ENCODE measurements at regions not wholly inside any gene's neighbourhood (a gene's known extent, or its start where the extent isn't known, plus 50 kb on each side); places are given as distances from the start of the nearest gene placed in this dataset.
"Not testable (repeated sequence)": the region's sequence is repeated elsewhere in the genome, so short reads cannot be mapped to it uniquely, and the experiment has no call there.

DNA sequence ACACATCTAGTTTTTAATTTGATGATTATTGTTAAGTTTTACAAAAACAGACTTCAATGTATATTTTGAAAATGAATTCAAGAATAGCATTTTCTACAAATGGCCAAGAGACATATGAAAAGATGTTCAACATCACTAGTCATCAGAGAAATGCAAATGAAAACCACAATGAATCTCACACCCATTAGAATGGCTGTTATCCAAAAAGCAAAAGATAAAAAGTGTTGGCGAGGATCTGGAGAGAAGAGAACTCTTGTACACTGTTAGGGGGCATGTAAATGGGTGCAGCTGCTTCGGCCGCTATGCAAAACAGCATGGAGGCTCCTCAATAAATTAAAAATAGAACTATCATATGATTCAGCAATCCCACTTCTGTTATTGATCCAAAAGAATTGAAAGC lies 185.8 kb upstream of the CCN2 start:
- DNase-seq: no peak

DNA sequence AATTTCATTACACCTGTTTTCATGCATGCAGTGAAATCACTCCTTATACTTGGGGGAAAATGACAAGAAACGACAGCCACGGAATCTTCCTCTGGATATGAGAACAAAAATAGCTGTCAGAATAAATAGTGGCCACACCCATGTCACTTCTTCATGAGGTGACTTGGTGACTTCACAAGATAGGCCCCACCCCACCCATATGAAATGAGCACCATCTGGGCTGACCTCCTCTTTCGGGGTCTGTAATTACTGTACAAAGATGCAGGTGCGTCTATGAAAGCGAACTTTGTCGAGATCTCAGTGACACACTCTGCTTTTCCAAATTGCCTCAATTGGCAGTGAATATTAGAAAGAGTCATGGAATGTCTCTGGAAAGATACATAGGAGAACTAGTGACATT lies 184.2 kb upstream of the CCN2 start:
- DNase-seq: no peak

DNA sequence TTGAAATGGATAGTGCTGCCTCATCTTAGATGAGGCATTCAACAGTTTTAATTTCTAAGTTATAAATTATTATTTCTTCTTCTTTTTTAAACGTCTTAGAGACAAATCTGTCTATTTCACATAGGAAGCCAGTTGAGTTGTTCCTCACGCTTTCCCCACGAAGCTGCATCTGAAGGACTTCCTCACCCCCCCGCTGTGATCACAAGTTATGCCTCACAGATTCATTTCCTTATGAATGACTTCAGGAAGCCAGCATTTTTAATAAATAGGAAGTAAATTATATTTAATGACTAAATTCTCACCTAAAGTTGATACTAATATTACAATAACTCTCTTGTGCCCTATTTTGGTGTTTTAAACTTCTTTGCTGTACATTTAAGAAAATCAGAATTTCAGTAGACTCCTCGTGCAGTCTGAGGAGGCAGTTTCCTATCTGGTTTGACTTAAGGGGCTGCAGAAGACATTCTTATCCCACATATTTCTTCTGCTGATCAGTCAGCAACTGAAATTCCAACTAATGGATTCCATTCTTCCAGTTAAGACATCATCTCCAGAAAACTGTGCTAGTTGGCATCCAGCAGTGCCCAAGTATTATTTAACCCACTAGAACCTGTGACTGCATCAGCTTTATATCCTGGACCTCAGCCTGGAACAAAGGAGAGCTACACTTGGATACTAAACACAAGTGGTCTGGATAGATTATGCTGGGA lies 182.7 kb upstream of the CCN2 start:
- DNase-seq: no peak

DNA sequence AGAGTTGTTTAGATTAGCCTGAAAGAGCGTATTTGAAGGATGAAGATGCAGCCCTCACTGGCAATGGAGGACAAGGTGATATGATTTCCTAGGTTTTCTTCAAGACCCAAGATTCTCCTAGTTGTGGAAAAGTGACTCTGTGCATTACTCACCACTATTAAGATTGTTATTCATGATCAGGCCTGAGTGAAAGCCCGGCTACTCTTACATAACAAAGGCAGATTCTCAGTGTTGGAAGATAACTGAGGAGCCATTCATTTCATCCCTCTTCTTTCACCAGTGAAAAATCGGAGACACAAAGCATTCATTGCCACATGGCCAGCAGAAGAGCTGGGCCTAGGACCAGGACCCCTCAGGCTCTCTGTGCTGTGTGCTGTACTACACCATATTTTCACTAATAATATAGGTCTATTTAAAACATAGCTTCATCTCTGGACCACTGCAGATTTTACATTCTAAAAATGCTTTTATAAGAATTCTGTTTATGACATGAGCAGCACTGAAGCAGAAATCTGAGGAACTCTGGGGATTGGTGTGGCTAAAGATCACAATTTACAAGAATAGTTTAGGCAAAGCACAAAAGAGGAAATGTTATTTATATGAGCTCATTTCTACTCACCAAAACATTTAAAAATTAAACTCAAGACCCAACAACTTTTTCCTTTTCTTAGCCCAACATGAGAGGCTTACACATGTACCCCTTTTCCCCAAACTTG lies 181.9 kb upstream of the CCN2 start:
- DNase-seq: no peak

DNA sequence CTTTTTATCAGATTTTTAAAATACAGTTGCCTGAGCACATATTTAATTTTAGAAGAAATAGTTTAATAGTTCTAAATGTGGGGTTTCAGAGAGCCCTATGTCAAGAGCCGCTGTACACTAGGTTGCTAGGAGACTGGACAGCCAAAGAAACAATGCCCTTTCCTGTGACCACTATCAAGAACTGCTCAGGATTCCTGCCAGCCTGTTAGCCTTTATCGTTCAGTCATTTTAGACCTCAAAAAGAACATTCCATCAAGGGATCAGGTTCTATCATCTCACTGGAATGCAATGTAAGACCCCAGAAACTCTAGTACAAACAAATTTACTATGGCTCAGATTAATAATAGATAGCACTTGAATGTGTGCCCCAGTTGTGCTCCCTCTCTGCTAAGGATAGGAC lies 181.2 kb upstream of the CCN2 start:
- DNase-seq: no peak

DNA sequence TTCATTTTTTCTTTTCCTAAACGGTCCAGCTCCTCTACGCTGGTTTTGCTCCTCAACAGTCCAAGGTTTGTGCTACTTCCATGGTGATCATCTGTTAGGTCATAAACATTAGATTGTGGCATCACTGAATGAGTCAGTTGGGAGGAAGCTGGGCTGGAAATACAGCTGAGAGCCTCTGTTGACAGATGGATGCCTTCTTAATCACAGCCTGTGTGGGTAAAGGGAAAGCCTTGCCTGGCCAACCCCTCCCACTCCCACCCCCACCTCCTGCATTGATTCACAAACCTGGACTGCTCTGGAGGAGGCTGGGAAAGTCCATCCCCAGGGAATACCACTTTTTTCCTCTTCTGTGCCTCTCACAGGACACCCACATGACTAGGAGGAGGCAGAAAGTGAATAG lies 180.6 kb upstream of the CCN2 start:
- no peak for DNase-seq

DNA sequence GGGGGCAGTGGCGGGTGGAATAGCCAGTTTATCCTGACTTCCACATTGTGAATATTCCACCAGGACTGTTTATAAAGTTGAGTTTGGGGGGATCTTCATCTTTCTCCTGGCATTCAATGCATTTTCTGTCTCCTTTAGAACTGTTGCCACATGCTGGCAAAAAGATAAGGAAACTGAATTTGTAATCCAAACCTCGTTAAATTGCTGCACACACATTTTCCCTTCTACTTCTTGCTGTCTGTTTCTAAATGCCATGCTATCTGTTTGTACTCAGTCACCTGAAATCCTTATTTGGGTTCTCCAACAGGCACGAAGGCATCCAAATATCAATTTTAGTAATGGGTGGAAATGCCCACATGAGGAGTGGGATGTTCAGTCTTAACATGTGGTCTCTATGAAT lies 180.2 kb upstream of the CCN2 start:
- no peak for DNase-seq

DNA sequence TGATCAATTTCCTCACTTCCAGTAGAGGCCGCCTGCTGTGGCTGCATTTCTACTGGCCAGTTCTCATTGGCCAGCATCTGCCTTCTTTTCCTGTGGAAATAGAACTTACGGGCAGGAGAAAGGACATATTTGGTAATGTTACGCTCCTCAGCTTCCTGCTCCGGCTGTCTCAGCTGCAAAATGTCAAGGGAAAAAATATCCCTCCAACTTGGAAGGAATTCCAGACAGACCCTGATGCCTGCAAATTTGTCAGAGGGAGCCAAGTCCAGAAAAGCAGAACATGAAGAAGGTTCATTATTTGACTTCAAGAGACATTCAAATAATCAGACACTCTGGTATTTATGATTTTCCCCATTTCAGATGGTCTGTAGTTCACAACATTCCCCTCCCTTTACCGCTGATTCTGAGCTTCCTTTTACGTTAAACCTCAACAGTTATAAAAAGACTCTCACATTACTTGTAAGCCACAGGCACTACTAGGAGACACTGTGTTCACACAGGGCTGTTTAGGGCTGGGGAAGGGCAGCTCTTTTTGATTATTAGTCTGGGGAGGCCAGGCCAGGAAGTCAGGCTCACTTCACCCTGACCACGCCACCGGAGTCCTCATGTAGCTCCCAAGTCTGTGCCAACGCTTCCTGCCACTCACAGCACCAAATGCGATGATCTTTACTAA lies 179.6 kb upstream of the CCN2 start:
- no peak for DNase-seq

DNA sequence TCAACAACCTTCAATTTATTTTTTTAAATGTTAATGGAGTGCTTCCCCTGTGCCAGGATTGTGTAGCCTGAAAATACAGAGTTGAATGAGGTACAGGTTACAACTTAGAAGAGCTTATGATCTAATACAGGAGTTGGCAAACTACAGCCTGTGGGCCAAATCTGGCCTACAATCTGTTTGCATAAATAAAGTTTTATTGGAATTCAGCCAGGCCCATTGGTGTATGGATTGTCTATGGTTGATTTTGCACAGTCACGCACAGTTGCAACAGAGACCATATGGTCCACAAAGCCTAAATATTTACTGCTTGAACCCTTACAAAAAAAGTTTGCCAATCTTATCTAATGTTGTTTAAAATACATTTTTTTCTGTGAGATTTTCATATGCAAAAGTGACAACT lies 177.3 kb upstream of the CCN2 start:
- no peak for DNase-seq

DNA sequence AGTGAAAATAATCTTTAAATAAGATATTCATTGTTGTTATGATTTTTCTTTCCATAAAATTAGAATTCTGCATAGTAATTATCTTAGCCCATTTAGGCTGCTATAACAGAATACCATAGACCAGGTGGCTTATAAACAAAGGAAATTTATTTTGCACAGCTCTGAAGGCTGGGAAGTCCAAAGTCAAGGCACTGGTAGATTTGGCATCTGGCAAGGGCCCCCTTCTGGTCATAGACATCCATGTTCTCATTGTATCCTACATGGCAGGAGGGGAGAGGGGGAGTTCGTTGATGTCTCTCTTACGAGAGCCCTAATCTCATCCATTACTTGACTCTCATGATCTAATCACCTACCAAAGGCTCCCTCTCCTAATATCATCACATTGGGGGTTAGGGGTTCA lies 175.0 kb upstream of the CCN2 start:
- DNase-seq: no peak

DNA sequence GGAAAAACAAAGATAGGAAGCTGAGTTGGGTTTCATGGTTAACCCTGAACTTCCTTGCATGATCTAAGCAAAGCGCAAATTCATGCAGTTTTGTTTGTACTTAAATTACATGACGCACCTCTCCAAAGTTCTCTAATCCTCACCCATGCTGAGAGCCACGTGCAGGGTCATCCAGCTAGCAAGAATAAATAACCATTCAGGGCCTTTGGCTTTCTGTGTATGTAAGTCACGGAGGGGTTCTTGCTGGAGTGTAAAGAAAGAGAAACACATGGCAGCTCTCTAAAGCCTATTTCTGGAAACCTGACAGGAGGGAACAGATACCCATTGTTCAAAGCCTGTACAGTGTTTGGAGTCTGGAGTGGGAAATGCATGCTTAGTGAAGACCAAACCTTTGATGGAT lies 171.7 kb upstream of the CCN2 start:
- no peak for DNase-seq

DNA sequence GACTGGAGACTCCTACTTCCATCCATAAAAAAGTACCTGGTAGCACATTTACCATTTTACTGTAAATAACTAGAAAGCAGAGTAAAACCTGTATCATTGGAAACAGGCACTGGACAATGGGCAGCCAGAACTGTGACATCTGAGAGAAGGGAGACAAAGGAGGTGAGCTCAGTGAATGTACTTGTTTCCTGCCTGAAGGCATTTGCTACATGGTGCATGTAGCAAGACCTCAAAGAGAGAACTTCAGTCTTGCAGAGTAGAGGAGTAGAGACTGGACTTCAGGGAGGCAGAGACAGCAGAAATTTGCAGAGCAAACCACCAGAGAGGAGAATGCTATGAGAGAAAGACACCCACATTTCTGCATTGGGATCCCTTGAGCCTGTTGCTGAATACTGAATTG lies 171.0 kb upstream of the CCN2 start:
- DNase-seq: no peak

DNA sequence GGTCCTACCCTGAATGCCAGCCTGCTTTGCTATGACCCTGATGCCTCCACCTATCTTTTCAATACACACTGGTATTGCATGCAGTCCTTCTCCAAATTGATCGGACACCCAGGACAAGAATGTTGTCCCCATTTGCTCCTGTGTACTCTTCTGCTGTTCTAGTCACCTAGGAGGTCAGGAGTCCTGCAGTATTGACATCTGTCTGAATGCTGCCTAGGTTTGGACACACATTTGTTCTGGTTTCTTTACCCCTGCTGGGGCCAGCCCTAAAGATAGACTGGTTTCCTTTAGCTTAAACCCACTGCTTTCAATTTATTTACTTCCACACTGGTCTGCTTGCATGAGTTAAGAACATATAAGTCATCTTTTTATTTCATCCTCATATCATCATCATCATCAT lies 167.0 kb upstream of the CCN2 start:
- no peak for DNase-seq

DNA sequence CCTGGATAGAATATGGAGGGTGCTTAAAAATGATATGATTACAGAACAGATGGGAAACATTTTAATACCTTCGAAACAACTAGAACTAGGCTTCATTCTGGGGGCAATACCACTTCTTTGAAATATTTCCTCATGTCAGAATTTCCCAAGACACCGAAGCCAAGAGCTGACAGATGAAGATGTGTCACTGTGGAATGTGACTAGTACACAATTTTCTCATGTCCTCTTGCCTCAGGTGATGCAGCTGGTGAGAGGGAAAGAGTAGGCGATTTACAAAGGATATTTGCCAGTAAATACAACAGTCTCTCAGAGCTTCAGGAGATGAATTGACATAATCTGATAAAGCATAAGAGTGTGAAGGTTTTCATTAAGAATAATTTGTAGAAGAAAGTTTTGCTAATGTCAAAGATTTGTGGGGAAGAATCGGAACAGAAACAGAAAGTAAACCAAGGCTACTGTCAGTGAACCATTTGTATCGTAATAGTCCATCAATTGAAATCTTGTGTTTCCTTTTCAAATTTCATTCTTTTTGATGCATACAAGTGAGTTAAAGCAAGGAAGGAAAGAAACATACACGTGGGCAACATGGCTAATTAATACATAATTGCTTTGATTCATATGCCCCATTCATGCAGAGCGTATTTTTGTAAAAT lies 164.7 kb upstream of the CCN2 start:
- DNase-seq: no peak

DNA sequence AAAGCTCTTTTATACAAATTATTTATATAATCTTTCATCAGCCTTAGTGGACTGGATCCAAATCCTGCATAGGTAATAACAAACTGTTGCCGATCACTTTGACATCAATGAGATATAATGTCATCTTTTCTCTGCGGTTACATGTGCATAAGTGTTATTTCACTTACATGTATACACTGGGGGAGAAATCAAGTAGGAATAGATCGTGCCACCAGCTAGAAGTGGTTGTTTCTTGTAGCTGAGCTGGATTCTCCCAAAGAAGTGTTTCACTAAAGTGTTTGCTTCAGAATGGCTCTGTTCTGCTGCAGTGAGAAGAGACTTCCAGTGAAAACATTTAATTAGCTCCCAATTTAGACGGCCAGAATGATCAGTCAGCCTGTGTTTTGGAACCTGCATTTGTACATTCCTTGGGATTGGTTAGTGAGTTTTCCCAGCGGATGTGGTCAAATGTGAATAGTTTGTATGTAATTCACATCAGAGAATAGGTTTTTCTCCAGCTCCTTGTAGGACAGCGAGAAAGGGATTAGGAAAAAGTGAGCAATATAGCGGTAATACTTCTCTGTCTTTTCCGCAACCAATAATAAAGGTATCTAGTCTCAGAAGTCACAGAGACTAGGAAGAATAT lies 163.1 kb upstream of the CCN2 start:
- no peak for DNase-seq

DNA sequence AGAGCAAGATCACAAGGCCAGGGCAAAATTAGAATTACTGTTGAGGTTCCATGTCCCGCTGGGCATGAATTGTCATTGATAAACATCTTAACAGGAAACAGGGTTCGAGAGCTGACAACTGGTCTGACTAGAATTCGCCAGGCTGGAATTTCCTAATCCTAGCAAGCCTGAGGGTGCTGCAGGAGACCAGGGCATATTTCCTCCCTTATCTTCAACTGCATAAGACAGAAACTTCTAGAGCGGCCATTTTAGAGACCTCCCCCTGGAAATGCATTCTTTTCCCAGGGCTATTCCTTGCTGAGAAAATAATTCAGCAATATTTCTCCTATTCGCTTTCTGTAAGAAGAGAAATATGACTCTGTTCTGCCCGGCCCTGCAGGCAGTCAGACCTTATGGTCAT lies 158.6 kb upstream of the CCN2 start:
- not testable (repeated sequence) for DNase-seq

DNA sequence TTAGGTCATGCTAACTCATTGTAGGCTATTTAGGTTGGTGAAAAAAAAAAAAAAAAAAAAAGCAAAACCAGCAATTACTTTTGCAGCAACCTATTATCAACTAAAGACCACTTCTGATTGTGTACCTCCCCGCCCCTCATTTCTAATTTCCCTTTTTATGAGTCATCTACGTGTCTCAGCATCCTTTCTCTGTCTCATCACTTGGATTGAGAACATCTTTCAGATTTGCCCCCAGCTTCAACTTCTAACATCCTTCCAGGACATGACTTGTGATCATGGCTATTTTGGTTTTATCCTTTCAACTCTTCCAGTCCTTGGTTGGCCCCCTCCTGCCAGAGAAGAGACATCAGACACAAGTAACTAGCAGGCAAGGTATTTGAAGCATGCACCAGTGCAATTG lies 156.7 kb upstream of the CCN2 start:
- no peak for DNase-seq

DNA sequence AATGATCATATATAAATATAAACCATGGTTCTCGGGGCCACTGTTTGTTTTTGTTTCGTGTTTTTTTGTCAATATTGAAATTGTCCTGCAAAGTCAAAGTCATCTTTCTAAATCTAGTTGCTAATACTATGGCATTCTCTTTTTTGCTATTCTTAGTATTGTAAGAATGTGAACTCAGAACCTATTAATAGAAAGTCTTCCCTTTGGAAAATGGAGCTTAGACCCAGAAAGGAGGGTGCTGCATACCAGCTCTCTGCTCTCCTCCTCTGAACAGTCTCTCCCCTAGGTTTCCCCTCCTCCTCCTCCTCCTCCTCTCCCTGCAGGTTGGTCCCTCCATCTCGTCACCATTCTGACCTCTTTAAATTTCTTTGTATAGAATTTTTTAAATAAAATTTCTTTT lies 150.4 kb upstream of the CCN2 start:
- DNase-seq: no peak

DNA sequence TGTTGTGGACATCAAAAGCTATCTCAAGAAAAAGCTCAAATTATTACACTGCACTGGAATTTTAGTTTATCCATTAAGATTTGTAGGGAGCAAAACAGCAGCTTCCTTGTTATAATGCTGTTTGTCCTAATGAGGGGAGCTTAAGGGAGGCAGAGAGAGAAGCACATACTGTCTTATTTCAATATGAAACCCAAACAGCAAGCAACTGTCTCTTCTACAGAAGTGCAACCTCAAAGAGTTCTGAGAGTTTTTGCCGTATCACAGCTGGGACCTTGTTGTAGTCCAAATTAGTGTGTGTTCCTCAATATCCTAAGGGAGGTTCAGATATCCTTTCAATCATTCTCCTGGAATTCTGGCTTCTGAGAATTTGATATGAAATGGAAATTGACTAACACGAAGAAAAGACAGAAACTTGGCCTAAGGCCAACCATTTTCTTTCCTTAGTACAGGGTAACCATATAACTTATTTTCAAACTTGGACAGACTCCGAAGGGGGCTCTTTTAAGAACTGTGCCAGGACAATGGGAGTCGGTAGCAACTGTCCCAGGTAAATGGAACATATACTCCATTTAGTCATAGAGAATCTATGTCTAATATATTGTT lies 149.3 kb upstream of the CCN2 start:
- DNase-seq: no peak

DNA sequence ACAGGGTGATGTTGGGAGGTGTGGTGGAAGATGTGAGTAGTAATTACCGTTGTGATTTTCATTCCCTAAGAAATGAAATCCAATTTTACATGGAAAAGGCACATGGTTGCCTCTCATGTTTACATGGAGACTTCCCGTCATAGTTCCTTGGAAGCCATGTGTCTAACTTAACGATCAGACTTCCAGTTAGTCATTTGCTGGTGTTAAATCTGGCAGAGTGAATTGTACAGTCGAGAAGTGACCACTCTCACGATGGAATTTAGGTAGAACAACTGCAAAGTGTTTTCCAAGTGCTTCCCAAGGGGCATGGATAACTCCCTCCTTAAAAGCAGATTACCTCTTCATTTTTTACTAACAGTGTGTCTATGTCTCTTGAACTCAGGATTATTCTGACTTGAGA lies 145.8 kb upstream of the CCN2 start:
- DNase-seq: no peak

DNA sequence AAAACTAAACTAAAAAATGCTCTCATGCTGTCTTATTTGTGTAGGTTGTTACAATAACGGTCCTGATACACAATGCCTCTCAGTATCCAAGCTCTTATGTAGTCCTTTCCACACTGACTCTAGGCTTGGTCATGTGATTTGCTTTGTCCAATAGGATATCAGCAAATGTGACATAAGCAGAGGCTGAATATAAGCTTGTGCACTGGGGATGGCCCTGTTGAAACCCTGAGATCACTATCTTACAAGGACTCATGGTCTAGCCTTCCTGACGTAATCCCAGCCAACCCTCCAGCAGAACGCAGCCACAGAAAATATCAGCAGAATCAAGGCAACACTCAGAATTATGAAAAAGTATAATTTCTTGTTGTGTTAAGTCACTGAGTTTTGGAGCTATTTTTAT lies 145.1 kb upstream of the CCN2 start:
- no peak for DNase-seq

DNA sequence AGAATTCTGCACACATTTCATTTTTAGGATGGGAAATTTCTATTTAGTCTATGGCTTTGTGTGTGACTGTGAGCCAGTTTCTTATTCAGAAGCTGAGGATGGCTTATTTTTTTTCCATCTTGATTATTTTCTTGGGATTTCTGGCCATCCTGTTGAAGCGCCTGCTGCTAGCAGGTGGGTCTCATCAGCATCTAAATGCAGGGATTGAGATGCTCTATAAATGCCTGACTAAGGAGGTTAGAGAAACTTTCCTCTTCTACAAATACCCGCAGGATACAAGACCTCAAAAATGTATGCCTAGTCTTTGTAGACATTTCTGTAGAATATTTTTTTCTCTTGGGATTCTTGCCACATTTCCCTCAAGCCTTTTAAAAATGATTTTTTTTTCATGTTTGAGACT lies 138.0 kb upstream of the CCN2 start:
- DNase-seq: no peak

DNA sequence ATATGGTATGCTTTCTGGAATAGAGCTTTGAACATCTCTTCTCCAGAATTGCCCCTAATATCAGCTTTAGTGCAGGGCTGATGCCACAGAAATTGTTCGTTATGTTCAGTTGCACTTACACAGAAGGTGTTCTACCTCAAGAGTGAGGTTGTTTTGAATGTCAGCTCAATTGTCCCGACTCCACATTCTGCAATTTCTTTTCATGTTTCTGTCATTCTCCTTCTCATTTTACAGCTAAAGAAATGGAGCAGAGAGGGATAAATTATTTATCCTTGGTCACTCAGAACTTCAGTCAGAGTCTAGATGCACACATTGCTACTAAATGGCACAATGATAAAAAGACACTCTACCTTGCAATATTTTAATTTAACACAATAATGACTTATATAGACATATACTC lies 137.0 kb upstream of the CCN2 start:
- DNase-seq: no peak
